Neural cell (in vitro differentiated cells): ENCODE measurements at regions not wholly inside any gene's neighbourhood (a gene's known extent, or its start where the extent isn't known, plus 50 kb on each side); places are given as distances from the start of the nearest gene placed in this dataset.

ENCODE experiments used
- CTCF ChIP-seq: fragments of 450-650 bp; IDR thresholded peaks from 2 replicates; pipeline ENCODE4 v1.5.1; 2014; ENCODE audit warnings: antibody characterized with exemption, mild to moderate bottlenecking, moderate library complexity; ENCODE audit not compliant: poor library complexity, severe bottlenecking
- EP300 ChIP-seq: fragments of 450-650 bp; conservative IDR thresholded peaks from 2 replicates; pipeline ENCODE4 v1.6.1; 2014; ENCODE audit warnings: antibody characterized with exemption, mild to moderate bottlenecking, moderate library complexity; ENCODE audit not compliant: poor library complexity, severe bottlenecking
- EZH2 ChIP-seq: fragments of 200-600, 300-800 bp; shearing (Covaris generic), sonication (generic); IDR thresholded peaks from 2 replicates; pipeline ENCODE4 v1.6.1; 2014; ENCODE audit warnings: antibody characterized with exemption, low read length, borderline replicate concordance, mild to moderate bottlenecking; ENCODE audit not compliant: insufficient read depth, poor library complexity, severe bottlenecking
- POLR2AphosphoS5 ChIP-seq: IDR thresholded peaks from 2 replicates; pipeline ENCODE4 v1.6.1; 2012
- TAF1 ChIP-seq: IDR thresholded peaks from 2 replicates; pipeline ENCODE4 v1.6.1; 2012; ENCODE audit warnings: low read depth

GRCh38 chr5:4716781-4717180 is 423.3 kb upstream of the ADAMTS16 start:
- TF ChIP-seq EZH2 = no peak
- no peak for TF ChIP-seq CTCF
- TF ChIP-seq EP300 = no peak
- no peak for TF ChIP-seq TAF1
- TF ChIP-seq POLR2AphosphoS5 = no peak
